HG02885 (cell line): ENCODE measurements at regions not wholly inside any gene's neighbourhood (a gene's known extent, or its start where the extent isn't known, plus 50 kb on each side); places are given as distances from the start of the nearest gene placed in this dataset.
A peak's percentile ranks its signal among the peaks of the same experiment; 100 is the strongest.

Source experiments
- ATAC-seq: cut with Tn5 transposase; IDR thresholded peaks from one replicate; pipeline ENCODE4 v1.9.1; 2021; ENCODE audit warnings: mild to moderate bottlenecking; ENCODE audit not compliant: unreplicated experiment, poor library complexity

DNA sequence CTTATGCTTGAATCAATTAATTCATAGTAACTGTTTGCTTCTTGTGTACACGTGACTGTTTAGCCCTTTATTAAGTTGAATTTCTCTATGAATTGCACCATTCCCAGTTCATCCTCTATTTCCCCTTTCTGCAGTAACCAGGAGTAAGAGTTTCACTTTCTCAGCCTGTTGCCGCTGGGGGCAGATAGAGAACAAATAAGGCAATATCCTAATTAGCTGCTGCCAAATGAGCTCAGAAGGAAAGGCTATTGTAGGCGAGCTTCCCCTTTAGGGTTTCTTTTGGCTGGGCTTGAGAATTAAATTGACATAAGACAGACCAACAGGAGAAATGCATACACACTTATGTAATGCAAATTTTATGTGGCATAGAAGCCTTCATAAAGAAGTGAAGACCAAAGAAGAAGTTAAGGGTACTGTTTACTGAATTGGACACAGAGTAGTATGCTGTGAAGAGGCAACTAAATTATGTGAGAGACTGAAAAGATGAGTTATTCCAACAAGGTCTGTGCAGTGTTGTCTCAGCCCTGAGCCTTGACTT is 1594.7 kb downstream of the TECRL start:
- no peak for ATAC-seq

DNA sequence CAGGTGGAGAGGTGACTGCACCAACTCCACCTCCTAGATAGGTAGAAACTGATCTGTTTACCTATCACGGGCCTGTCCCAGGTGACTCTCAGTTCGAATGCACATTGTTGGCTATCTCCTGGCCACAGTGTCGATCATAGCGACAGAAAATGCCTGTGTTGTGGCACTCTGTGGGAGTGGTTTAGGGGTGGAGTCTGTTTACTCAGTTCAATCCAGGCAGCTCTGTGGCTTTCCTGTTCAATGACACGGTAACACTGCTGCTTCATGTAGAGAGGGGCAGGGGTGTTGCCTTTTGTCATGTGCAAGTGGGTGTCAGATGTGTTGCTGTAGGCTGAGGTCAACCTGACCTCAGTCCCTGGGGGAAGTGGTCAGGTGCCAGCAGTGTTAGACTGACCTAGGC is 1602.4 kb downstream of the TECRL start:
- ATAC-seq, result no peak

DNA sequence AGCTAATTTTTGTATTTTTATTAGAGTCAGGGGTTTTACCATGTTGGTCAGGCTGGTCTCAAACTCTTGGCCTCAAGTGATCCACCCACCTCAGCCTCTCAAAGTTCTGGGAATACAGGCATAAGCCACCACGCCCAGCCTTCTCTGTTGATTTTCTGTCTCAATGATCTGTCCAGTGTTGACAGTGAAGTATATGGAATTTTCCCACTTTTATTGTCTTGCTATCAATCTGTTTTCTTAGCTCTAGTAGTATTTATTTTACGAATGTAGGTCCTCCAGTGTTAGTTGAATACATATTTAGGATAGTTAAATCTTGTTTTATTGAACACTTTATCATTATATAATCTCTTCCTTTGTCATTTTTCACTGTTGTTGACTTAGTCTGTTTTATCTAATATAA is 1603.9 kb downstream of the ADGRL3 start:
- ATAC-seq, result no peak

DNA sequence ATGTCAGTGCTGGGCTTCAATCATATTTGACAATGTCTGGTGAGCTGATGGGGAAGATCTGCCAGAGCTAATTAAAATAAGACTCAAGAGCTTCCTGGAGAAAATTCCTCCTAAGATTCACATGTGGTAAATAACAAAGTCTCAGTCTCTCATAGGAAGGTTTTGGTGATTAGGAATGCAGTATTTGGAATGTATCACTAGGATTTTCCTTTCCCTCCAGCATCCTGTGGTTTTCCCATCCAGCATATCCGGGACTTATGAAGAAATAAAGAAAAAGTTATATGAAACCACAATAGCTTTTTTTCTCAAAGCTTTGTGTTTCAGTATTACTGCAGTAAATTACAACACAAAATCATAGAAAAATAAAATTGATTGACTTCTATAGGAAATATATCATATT is 1597.1 kb downstream of the ADGRL3 start:
- ATAC-seq, result no peak

DNA sequence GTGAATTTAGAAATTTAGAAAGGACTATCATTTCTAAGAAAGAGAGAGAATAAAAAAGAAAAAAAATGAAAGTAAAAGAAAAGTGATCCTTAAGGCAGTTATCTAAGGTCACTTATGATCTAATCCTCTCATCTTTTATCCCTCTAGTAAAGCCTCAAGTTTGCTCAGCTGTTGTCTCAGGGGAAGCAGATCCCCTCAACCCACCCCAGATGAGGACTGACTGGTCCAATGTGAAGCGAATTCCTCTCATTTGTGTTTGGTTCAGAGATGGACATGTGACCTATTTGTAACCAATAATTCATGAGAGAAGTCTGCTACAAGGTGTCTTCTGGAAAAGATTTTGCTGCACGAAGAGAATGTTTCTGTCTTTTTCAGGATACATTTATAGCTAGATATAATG is 1591.3 kb downstream of the ADGRL3 start:
- ATAC-seq, result no peak

DNA sequence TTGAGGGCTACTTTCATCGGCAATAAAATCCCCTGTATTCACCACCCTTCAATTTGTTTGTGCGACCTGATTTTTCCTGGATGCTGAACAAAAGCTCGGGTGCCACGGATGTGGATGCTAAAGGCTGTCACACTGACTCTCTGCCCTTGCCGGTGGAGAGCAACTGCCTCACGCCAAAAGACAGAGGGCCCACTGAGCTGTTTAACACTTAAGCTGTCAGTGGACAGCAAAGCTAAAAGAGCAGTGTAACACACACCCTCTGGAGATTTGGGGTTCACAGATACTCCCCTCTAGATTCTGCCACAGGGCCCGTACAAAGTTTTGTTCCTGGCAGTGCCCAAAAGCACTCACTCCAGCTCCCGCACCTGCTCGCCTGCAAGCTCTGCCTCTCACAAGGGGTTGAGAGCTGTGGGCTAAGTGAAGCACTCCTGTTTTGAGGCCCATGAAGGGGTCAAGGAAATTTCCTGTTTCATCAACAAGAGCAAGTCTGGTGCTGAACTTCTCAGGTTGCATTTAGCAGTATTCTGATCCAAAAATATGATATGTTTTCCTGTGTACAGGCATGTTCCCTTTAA is 1571.9 kb downstream of the ADGRL3 start:
- no peak for ATAC-seq

DNA sequence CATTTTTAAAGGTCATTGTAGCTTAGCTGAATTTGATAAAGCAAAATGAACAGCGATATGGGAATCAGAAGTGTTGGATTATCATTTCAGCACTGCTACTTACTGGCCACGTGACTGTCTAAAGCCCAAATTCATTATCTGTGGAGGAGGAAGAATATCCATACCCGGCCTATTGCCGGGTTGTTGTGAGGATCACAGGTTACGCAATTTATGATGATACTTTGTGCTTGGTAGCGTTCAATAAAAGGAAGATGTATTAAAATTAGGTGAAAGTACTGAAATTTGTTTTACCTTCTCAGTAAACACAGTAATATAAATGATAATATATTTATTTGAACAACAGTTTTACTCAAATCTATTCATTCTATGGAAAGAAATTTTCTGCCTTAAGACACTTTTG is 1540.2 kb downstream of the ADGRL3 start:
- no peak for ATAC-seq

DNA sequence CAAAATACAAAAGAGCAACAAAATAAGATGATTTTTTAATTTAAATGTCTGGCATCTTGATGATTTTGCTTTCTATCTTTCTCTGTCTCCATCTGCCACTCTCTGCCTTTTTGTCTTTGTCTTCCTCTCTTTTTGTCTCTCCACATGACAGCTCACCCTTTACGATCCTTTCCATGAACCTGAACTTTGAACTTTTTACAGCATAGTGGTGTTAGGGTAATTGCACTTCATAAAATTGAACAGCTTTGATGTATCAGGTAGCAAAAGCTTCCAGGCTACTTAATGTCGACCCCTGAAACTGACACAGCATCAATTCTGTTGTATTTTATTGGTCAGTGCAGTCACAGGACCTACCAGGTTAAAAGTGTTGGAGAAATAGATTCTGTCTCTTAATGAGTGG is 1517.0 kb downstream of the ADGRL3 start:
- no peak for ATAC-seq

DNA sequence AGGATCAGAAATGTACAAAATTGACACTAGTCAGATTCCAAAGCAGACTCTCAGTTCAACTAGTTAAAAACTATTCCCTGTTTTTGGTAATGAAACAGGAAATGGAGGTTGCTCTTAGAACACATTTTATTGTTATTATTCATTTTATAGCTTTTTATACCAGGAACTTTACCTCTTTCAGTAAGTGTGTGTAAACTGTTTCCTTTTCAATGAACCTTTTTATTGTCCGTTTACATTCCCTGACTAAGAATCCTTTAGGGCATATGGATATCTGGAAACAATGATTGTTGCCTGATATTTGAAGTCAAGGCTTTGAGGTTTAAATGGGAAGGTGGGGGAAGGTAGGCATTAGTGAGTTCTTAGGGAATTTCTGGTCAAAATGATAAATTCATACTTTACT is 1511.4 kb downstream of the ADGRL3 start:
- no peak for ATAC-seq

DNA sequence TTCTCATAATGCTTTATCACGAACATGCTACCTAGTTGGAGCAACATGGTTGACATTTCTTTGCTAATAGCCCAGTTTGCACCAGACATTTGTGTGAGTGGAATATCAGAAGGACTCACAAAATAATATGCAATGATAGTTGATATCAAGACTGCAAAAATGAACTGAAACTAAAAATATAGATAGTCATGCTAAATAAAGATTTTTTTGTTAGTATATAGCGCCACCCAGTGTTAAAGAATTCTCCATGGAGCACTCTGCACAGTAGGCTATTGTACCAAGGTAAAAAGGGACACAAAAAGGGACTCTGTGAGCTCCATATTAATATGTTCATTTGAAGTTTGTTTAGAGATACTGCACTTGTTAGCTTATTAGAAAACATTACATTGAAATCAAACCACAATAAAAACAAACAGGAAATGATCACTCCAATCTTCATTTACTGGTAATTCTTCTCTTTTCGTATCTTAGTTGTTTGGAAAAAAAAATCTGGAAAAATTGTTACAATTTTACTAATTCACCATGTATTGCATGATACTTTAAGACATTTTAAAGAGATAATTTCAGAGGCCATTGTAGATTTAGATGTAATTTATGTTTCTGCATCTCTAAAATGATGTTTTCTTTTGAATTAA is 1509.6 kb downstream of the ADGRL3 start:
- peak; percentile 76 for ATAC-seq

DNA sequence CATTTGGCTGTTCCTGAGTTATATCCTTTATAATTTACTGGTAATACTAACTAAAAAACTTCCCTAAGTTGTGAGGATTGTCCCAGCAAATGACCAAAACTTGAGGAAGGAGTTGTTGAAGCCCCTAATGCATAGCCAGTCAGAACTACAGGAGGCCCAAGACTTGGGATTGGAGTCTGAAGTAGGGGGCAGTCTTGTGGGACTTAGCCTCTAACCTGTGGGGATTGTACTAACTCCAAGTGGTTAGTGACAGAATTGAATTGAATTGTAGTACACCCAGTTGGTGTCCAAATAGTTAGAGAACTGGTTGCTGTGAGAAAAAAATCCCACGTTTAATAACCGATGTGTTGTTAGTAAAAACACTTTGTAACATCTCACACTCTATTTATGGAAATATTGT is 1506.3 kb downstream of the ADGRL3 start:
- no peak for ATAC-seq

DNA sequence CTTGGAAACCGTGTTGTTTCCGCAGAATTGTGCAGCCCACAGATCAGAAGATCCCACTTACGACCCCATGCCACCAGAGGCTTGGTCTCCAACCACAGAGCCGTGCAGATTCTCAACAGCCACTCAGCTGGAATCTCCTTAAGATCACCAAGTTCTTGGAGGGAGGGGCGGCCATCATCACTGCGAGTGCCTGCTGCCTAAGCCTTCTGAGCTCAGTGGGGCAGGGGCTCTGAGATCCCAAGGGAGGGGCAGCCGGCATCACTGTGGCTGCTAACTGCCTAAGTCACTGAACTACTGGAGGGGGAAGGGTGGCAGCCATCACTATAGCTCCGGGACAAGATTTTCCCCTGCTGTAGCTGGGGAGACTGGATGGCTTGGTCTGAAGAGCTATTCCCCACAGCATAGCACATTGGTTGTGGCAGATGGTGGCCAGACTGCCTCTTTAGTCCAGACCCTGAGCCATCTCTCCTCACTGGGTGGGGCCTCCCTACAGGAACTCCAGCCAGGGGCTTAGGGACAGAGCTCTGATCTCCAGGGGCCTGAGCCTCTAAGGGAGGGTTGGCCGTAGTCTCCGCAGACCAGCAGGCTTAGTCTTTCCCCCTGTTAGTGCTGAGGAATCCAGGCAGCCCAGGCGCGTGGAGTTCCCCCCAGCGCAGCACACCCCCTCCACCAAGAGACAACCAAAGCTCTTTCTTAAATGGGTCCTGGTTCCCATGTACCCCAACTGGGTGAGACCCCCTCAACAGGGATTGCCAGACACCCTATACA is 1483.9 kb downstream of the ADGRL3 start:
- ATAC-seq, result no peak

DNA sequence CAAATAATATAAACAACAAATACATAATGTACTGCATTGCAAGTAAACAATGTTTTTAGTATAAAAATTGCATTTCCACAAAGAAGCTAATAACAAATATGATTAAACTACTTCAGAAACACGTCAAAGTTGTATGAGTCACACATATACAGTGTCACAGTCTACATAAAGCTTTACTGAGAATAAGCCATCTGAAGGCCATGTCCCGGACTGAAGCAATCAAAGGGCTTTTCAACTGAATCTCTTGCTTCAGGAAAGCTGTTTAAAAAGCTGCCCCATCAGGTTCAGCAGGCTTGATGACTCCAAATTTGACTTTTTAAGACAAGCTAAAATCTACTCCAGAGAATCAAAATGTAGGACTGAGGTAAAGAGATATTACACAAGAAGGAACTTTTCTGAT is 1476.8 kb downstream of the ADGRL3 start:
- no peak for ATAC-seq

DNA sequence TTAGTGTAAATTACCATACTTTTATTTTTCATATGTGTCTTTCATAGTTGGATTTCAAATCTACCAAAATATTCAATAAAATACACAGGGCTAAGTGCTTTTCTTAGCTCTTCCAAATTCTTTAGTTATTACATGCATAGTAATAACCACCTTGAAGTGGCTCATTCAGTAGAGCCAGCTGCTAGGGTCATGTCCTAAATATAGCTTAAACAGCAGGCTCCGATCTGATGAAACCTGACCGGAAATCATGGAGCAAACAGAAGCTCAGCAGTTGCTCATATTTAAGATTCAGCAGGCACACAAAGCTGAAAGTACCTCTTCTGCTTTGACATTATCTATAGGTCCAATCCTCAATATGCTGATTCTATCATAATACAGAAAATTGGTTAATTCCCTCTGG is 1470.4 kb downstream of the ADGRL3 start:
- no peak for ATAC-seq

DNA sequence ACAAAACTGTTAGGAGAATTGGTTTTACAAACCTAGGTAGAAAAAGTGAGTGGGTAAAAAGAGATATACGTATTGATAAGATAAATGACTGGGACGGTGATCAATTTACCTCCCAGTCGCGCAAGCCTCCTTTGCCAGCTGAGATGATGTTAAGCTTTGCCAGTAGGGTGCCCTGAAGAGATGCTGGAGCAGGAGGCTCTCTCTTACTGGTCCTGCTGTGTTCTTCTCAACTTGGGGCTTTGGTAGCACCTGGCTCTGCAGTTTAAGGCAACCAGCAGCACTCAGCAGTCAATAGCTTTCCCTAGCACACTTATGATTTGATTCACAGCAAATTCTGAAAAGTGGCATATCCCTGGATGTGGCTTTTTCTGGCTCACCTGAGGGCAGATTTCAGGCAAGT is 1461.7 kb downstream of the ADGRL3 start:
- ATAC-seq, result no peak

DNA sequence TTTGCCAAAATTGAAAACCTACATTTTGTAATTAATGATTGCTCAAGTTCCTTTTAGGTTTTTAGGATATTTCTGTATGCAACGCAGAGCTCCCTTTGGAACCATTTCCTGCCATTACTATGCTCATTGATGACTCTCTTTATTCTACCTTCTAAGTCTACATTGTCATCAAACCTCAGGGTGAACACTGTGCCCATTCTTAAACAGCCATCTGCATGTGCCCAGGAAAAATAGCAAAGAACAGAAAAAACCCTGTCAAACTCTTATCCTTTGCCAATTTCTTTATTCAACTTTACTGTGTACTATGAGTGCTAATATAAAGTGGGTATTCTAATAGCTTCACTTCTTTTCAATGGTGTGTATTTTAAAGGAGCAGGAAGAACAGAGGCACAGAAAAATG is 1455.9 kb downstream of the ADGRL3 start:
- ATAC-seq, result no peak

DNA sequence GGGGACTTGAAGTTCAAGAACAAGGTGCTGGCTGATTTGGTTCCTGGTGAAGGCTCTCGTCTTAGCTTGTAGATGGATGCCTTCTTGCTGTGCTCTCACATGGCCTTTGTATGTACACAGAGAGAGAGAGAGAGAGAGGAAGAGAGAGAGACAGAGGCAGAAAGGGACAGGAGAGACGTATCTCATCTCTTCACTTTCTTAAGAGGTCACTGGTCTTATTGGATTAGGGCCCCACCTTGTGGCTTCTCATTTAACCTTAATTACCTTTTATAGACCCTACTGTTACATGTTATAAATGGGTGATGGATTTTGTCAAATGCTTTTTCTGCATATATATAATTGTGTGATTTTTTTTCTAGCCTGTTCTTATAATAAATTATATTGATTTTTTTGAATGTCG is 1444.2 kb downstream of the ADGRL3 start:
- ATAC-seq, result peak; percentile 78

DNA sequence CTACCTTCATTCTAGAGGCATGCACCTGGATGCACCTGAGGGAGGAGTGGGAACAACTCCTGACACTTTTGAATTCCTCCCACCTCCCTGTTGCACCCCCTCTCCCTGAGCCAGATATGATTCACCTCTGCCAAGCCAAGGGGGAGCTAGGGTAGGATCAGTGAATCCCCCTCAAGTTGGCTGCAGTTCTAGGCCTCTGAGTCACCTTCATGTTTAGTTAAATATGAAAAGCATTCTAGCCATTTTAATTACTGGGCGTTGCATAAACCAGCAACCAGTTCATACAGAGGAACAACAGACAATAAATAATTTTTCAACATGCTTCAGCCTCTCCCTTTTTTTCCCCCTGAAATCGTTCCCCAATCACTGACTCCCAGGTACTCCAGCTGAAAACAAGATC is 1440.2 kb downstream of the ADGRL3 start:
- ATAC-seq, result no peak

DNA sequence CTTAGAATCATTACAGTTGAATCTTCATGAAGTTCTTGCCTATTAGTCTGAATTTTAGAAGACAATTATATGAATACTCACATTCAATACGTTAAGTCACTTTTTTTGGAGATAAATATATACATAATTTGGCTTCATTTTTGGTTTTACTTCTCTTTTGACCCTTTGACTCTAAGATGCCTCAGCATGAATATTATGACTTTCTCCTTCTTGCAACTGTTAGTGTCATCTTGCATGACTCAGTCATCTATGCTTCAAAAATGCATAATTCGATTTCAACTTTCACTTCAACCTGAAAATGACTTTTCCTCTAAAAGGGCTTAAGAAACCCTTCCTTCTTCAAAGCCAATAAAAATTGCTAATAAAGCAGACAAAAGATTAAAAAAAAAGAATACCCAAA is 1427.5 kb downstream of the ADGRL3 start:
- no peak for ATAC-seq

DNA sequence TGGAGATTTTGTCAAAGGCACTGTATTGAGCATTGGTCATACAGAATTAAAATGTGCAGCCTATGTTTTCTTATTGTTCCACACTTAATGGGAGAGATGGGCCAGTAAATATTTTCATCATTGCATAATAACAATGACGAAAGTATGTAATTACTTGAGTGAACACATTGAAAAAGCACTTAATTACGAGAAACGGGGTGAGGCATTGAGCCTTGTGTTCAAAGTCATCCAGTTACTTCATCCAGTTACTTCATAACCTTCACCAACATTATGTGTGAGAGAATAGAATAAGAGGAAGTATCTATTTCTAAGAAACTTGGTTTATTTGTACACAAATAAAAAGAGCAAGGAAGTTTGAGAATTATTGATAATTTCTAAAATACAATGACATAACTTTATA is 1427.0 kb downstream of the ADGRL3 start:
- no peak for ATAC-seq

DNA sequence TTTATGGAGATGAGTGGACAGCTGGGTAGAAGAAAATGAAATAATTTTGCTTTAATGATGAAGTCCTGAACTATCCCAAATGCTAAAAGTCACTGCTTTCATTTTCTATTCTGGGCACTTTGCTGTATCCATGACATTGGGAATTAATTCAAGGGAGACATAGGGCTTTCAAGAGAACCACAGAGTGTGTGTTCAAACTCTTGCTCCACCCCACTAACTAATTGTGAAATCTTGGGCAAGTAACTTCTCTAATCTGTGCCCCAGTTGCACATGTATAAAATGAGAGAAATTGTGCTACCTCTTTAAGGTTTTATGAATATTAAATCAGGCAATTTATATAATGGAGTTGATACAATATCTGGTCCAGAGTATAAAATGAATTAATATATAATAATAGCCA is 1422.0 kb downstream of the ADGRL3 start:
- no peak for ATAC-seq

DNA sequence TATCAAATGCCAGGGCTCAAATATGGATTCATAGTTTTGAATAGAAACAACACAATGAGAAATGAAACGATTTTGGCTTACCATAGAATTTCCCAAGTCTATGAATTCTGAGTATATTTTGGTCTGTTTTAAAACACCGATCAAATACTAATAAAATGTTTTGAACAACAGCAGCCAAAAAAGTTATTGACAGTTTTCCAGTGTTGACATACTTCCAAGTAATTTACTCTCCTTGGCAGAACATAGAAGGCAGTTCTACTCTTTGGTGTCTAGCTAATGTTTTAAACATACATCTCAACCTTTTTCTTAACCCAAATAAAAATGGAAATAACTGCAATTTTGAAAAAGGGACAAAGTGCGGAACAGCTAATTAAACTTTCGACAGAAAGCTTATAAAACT is 1419.8 kb downstream of the ADGRL3 start:
- no peak for ATAC-seq
